GM19455 (cell line): ENCODE measurements at regions not wholly inside any gene's neighbourhood (a gene's known extent, or its start where the extent isn't known, plus 50 kb on each side); places are given as distances from the start of the nearest gene placed in this dataset.

ENCODE experiments used
- ATAC-seq: cut with Tn5 transposase; IDR thresholded peaks from one replicate; pipeline ENCODE4 v1.9.1; 2021; ENCODE audit not compliant: unreplicated experiment

DNA sequence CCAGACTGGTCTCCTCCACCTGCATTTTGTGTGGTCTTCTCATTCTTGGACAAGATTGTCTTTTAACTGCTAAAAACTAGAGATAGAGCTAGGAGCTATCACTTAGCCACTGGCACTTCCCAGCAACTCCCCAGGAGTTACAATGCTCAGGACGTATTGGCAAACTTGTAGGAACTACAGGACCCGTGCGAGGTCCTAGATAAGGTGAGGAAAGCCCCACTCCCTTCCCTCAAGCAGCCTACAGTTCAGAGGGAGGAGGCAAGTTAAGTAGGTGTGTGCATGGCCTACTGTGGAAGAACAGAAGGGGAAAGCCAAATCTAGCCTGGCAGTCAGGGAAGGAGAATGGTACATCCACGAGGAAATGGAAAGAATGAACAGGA lies 504.7 kb upstream of the PROK2 start:
- ATAC-seq = peak; percentile 14

DNA sequence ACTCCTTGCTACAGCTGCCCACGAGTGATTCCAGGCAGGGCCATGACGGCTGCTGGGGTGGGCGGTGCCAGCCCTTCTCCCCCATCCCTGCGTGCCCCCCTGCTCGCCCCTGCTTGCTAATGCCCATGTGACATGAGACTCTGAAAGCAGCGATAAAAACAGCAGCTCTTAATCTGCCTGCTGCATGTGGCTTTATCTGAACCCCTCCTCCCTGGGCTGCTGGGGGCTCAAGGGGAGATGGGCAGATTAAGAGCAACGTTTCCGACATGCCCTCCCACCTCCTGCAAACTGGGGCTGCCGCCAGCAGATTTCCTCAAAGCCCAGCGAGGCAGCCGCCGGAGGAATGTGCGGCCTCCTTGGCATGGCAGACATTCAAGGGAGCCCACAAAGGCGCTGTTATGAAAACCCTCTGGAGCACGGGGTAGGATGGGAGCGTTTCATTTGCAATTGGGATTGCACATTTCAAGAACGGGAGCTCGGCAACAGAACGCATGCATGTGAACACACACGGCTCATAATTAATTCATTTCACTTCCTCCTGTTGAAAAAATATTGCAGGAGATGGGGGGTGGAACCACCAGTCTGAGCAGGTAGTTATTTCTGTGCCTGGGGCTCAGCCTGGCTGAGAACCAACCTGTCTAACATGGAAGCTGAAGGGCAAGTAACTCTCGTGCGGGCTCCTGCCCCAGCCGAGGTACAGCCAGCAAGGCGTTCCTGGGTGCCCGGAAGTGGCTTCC lies 504.2 kb upstream of the PROK2 start:
- peak; percentile 53 for ATAC-seq

- ATAC-seq = no peak
Observed at GRCh38 chr3:72287956-72288355, 503.0 kb upstream of the PROK2 start.

GRCh38 chr3:72285502-72285901 lies 500.6 kb upstream of the PROK2 start:
- ATAC-seq = no peak

GRCh38 chr3:72284471-72284870 lies 499.5 kb upstream of the PROK2 start:
- ATAC-seq = no peak

GRCh38 chr3:72282918-72283317 lies 498.0 kb upstream of the PROK2 start:
- ATAC-seq = no peak

DNA sequence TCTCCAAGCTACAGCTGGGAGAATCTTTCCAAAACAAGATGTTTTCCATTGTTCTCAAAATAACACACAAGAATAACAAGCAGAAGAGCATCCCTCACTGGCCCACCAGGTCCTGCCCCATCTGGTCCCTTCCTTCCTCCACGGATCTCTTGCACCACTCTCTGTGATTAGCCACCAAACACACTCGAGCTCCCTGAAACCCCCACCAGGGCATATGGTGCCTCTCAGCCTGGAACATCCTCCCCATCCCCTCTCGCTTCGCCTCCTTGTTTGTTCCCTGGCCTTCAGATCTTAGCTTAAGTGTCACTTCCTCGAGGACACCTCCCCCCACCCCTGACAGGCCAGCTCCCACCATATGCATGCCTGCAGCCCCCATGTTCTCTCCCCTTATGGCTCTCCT lies 496.6 kb upstream of the PROK2 start:
- ATAC-seq = no peak

DNA sequence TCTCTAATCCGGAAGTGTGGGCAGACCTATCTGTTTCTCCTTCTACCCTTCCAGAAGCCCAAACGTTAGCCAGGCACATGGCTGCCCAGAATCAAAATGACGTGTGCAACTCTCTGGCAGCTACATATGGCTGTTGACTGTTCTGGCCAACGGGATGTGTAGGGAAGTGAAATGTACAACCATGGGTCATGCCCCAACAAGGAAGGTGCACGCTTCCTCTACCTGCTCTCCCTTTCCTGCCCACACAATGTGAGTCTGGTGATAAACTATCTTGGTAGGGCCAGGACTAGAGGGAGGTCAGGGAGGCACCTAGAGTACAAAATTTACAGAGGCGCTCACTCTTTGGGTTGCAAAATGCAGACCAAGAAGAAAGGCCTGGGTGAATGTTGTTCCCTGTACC lies 495.9 kb upstream of the PROK2 start:
- ATAC-seq = no peak

DNA sequence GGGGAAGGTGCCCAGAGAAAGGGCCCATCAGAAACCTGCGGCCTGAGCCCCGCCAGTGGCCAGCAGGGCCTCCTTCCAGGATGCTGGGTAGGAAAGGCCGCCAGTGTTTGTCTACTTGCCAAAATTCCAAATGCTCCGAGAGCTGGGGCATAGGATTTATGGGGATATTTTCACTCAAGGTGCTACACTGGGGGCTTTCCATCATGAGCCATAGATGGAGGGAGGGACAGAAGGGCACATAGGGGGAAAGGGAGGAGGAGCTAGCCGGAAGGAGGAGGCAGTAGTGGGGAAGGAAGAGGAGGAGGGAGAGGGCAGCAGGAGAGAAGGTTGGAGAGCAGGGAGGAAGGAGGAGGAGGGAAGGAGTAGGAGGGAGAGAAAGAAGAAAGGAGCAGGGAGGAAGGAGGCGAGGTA lies 494.7 kb upstream of the PROK2 start:
- ATAC-seq = no peak

- ATAC-seq = no peak
Observed at GRCh38 chr3:72279068-72279604, 494.2 kb upstream of the PROK2 start.

GRCh38 chr3:72278349-72279067 lies 493.6 kb upstream of the PROK2 start:
- no peak for ATAC-seq

GRCh38 chr3:72277710-72278109 lies 492.8 kb upstream of the PROK2 start:
- no peak for ATAC-seq

GRCh38 chr3:72276806-72277205 lies 491.9 kb upstream of the PROK2 start:
- ATAC-seq = no peak

DNA sequence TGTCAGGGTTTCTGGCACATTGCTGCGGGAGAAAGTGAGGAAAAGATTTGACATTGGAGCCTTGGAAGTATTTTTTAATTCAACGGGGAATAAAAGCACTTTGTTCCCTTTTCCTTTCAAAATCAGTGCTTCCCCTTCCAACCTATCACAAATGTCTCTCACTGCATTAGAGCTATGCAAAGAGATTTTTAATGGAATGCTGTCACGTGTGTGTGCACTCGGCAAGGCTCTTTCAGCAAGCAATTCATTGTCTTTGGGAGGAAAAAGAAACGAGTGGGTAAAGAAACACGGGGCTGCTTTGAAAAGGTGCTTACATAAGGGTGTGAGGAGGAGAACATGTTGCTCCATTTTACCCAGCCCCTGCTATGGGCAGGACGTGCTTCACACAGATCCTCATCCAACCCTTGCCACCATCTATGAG lies 490.4 kb upstream of the PROK2 start:
- no peak for ATAC-seq

- no peak for ATAC-seq
Observed at GRCh38 chr3:72274493-72275330, 489.8 kb upstream of the PROK2 start.

DNA sequence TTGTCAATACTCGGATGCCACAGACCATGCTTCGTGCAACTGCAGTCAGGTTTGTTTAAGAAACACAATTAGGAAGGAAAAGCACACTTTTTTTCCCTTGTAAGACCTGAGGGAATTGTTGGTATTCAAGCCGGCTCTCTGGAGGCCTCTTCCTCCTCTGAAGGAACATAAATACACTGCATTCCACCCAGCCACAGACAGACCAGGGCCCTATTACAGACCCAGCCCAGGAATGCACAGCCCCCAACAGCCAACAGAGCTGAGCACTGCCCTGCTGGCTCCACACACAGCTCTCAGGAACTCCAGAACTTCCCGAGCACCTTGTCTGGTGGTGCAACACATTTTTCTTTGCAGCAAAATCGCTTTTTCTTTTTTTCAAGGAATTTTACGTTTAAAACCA lies 488.7 kb upstream of the PROK2 start:
- ATAC-seq = no peak

DNA sequence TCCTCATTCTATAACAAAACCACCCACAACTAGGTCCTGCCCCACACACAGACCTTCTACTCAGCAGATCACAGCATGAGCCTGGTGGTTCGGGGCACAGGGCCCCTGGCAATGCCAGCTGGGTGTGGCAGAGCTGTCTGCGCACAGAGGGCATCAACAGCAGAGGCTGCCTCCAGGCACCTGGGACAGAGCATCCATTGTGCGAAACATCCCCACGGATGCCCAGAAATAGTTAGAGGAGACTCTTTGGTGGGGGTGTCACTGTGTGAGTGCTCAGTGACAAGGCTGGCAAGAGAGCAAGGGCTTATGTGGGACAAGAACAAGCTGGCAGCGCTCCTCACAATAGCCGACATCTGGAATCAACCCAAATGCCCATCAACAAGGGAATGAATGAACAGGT lies 487.4 kb upstream of the PROK2 start:
- ATAC-seq = no peak

GRCh38 chr3:72271923-72272322 lies 487.0 kb upstream of the PROK2 start:
- ATAC-seq = no peak

DNA sequence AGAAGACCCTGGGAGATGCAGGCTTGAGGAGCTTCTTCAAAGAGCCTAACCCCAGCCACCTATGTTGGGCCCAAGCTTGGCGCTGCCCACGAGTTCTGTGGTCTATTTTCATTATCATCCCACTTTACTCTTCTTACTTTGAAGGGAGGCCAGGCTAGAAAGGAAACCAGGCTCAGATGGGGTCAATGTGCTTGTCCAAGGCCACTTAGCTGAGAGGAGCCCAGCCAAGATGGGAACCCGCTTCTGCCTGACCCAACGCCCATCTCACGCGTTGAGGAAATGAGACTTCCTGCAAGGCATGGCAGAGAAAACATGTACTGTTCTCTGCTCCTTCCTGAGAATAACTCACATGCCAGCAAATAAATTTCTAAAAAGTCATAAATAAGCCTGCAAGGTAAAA lies 486.3 kb upstream of the PROK2 start:
- no peak for ATAC-seq

DNA sequence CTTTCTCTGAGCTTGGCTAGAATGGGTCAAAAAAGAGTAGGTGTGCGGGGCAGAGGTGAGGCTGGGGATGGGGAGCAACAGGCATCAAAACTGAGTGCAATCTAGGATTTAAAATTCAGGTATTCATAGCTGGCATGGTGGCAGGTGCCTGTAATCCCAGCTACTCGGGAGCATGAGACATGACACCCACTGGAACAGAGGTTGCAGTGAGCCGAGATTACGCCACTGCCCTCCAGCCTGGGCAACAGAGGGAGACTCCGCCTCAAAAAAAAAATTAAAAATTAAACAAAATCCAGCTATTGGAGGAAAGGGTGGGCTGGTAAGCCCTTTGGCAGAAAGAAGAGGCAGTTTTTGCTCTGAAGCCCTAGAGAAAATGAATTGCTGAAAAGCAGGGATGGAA lies 485.8 kb upstream of the PROK2 start:
- no peak for ATAC-seq

GRCh38 chr3:72270072-72270681 lies 485.2 kb upstream of the PROK2 start:
- no peak for ATAC-seq
